ENCODE measurements at regions not wholly inside any gene's neighbourhood (a gene's known extent, or its start where the extent isn't known, plus 50 kb on each side); places are given as distances from the start of the nearest gene placed in this dataset.

- no peaks in the 10 kb centered on the region for H3K9me3 Mint-ChIP-seq (ENCODE audit: unreplicated experiment)
- Histone ChIP-seq H3K9me3 (no peaks in the 10 kb centered on the region), H3K27me3 (replicated peaks; ENCODE audit: control insufficient read depth, insufficient read depth, low read length) (no peaks in the 10 kb centered on the region), H3K4me3 (ENCODE audit: low read depth, low read length) (no peak overlapping the region), H3K4me1 (no peaks in the 10 kb centered on the region), H3K36me3 (ENCODE audit: control insufficient read depth, insufficient read depth, low read length) (no peaks in the 10 kb centered on the region)
- DNase-seq: no peak
- intact Hi-C loops (cut with micrococcal nuclease; ENCODE audit: unreplicated experiment): no loop called here
- BruUV-seq (replicated peaks): no TSS peak
- ChIA-PET CTCF (no interaction called here), POLR2A (no interaction called here)
- no peak overlapping the region for H3K4me3 Mint-ChIP-seq (ENCODE audit: unreplicated experiment)
- TF ChIP-seq, protein P1, sequence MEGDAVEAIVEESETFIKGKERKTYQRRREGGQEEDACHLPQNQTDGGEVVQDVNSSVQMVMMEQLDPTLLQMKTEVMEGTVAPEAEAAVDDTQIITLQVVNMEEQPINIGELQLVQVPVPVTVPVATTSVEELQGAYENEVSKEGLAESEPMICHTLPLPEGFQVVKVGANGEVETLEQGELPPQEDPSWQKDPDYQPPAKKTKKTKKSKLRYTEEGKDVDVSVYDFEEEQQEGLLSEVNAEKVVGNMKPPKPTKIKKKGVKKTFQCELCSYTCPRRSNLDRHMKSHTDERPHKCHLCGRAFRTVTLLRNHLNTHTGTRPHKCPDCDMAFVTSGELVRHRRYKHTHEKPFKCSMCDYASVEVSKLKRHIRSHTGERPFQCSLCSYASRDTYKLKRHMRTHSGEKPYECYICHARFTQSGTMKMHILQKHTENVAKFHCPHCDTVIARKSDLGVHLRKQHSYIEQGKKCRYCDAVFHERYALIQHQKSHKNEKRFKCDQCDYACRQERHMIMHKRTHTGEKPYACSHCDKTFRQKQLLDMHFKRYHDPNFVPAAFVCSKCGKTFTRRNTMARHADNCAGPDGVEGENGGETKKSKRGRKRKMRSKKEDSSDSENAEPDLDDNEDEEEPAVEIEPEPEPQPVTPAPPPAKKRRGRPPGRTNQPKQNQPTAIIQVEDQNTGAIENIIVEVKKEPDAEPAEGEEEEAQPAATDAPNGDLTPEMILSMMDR (IDR thresholded peaks at IDR 0.05; ENCODE audit: insufficient read depth in 1 of 2, low read depth in 1 of 2, low read length in 1 of 2, severe bottlenecking in 1 of 2, unreplicated experiment in 1 of 2): no peak
- no peaks in the 10 kb centered on the region for H3K36me3 Mint-ChIP-seq (ENCODE audit: insufficient read depth, unreplicated experiment)
- H3K27ac Mint-ChIP-seq (ENCODE audit: unreplicated experiment): no peak overlapping the region
- no peaks in the 10 kb centered on the region for H3K4me1 Mint-ChIP-seq (ENCODE audit: low read depth, unreplicated experiment)
- peaks cover under 1% of the 10 kb centered on the region for H3K27me3 Mint-ChIP-seq (ENCODE audit: insufficient read depth, unreplicated experiment)
These were observed 125.8 kb upstream of the PCDH9 start for GRCh38 chr13:67355812-67356476.

GRCh38 chr13:67353941-67354340, 123.8 kb upstream of the PCDH9 start:
- Mint-ChIP-seq H3K9me3 (ENCODE audit: unreplicated experiment) (no peaks in the 10 kb centered on the region), H3K36me3 (ENCODE audit: insufficient read depth, unreplicated experiment) (no peaks in the 10 kb centered on the region), H3K4me1 (ENCODE audit: low read depth, unreplicated experiment) (no peaks in the 10 kb centered on the region), H3K4me3 (ENCODE audit: unreplicated experiment) (no peak overlapping the region), H3K27ac (ENCODE audit: unreplicated experiment) (no peak overlapping the region), H3K27me3 (ENCODE audit: insufficient read depth, unreplicated experiment) (peaks cover 5% of the 10 kb centered on the region)
- no peaks in the 10 kb centered on the region for H3K9me3 ChIP-seq
- no peaks in the 10 kb centered on the region for H3K27me3 ChIP-seq (replicated peaks; ENCODE audit: control insufficient read depth, insufficient read depth, low read length)
- H3K4me3 ChIP-seq (ENCODE audit: low read depth, low read length): no peak overlapping the region
- CTCF ChIA-PET: no interaction called here
- POLR2A ChIA-PET: no interaction called here
- TF ChIP-seq, protein P1 (IDR thresholded peaks at IDR 0.05; ENCODE audit: insufficient read depth in 1 of 2, low read depth in 1 of 2, low read length in 1 of 2, severe bottlenecking in 1 of 2, unreplicated experiment in 1 of 2): no peak
- no peaks in the 10 kb centered on the region for H3K36me3 ChIP-seq (ENCODE audit: control insufficient read depth, insufficient read depth, low read length)
- no TSS peak for BruUV-seq (replicated peaks)
- no peaks in the 10 kb centered on the region for H3K4me1 ChIP-seq
- intact Hi-C loops (cut with micrococcal nuclease; ENCODE audit: unreplicated experiment): no loop called here
- DNase-seq: no peak

GRCh38 chr13:67353031-67353430, 122.9 kb upstream of the PCDH9 start:
- H3K9me3 Mint-ChIP-seq (ENCODE audit: unreplicated experiment): no peaks in the 10 kb centered on the region

More at GRCh38 chr13:67353031-67353430, 122.9 kb upstream of the PCDH9 start:
- TF ChIP-seq, protein P1 (IDR thresholded peaks at IDR 0.05; ENCODE audit: insufficient read depth in 1 of 2, low read depth in 1 of 2, low read length in 1 of 2, severe bottlenecking in 1 of 2, unreplicated experiment in 1 of 2): no peak
- ChIA-PET CTCF (no interaction called here), POLR2A (no interaction called here)
- Histone ChIP-seq H3K9me3 (no peaks in the 10 kb centered on the region), H3K27me3 (replicated peaks; ENCODE audit: control insufficient read depth, insufficient read depth, low read length) (no peaks in the 10 kb centered on the region), H3K36me3 (ENCODE audit: control insufficient read depth, insufficient read depth, low read length) (no peaks in the 10 kb centered on the region), H3K4me3 (ENCODE audit: low read depth, low read length) (no peak overlapping the region), H3K4me1 (no peaks in the 10 kb centered on the region)
- no TSS peak for BruUV-seq (replicated peaks)
- peaks cover 5% of the 10 kb centered on the region for H3K27me3 Mint-ChIP-seq (ENCODE audit: insufficient read depth, unreplicated experiment)
- no peaks in the 10 kb centered on the region for H3K4me1 Mint-ChIP-seq (ENCODE audit: low read depth, unreplicated experiment)
- H3K36me3 Mint-ChIP-seq (ENCODE audit: insufficient read depth, unreplicated experiment): no peaks in the 10 kb centered on the region
- H3K4me3 Mint-ChIP-seq (ENCODE audit: unreplicated experiment): no peak overlapping the region
- no peak for DNase-seq
- intact Hi-C loops (cut with micrococcal nuclease; ENCODE audit: unreplicated experiment): no loop called here
- no peak overlapping the region for H3K27ac Mint-ChIP-seq (ENCODE audit: unreplicated experiment)

Data from Caco-2 (cell line).